Ishikawa (cell line): ENCODE measurements at regions not wholly inside any gene's neighbourhood (a gene's known extent, or its start where the extent isn't known, plus 50 kb on each side); places are given as distances from the start of the nearest gene placed in this dataset.

ENCODE experiments used
- CEBPB ChIP-seq: IDR thresholded peaks from 2 replicates; pipeline ENCODE4 v1.6.1; 2012
- CREB1 ChIP-seq: IDR thresholded peaks from 2 replicates; pipeline ENCODE4 v1.6.1; 2012; ENCODE audit warnings: low read depth
- EGR1 ChIP-seq: IDR thresholded peaks from 2 replicates; pipeline ENCODE4 v1.6.1; 2012
- EP300 ChIP-seq: IDR thresholded peaks from 2 replicates; pipeline ENCODE4 v1.6.1; 2012; ENCODE audit warnings: borderline replicate concordance
- FOXM1 ChIP-seq: IDR thresholded peaks from 2 replicates; pipeline ENCODE4 v1.6.1; 2012; ENCODE audit warnings: low read depth, borderline replicate concordance
- NFIC ChIP-seq: IDR thresholded peaks from 2 replicates; pipeline ENCODE4 v1.6.1; 2012
- RAD21 ChIP-seq: IDR thresholded peaks from 2 replicates; pipeline ENCODE4 v1.6.1; 2012; ENCODE audit warnings: low read depth
- REST ChIP-seq: IDR thresholded peaks from 2 replicates; pipeline ENCODE4 v1.6.1; 2012; ENCODE audit warnings: low read depth, mild to moderate bottlenecking
- TAF1 ChIP-seq: IDR thresholded peaks from 2 replicates; pipeline ENCODE4 v1.6.1; 2012; ENCODE audit warnings: low read depth, mild to moderate bottlenecking
- TCF12 ChIP-seq: IDR thresholded peaks from 2 replicates; pipeline ENCODE4 v1.6.1; 2012; ENCODE audit warnings: low read depth
- TEAD4 ChIP-seq: IDR thresholded peaks from 2 replicates; pipeline ENCODE4 v1.6.1; 2012
- USF1 ChIP-seq: IDR thresholded peaks from 2 replicates; pipeline ENCODE4 v1.6.1; 2012
- YY1 ChIP-seq: IDR thresholded peaks from 2 replicates; pipeline ENCODE4 v1.6.1; 2012; ENCODE audit warnings: low read depth
- ZBTB7A ChIP-seq: IDR thresholded peaks from 2 replicates; pipeline ENCODE4 v1.6.1; 2012; ENCODE audit warnings: low read depth
- TF ChIP-seq, protein P1 (sequence below): IDR thresholded peaks from 2 replicates; pipeline ENCODE4 v1.6.1; 2012

DNA sequence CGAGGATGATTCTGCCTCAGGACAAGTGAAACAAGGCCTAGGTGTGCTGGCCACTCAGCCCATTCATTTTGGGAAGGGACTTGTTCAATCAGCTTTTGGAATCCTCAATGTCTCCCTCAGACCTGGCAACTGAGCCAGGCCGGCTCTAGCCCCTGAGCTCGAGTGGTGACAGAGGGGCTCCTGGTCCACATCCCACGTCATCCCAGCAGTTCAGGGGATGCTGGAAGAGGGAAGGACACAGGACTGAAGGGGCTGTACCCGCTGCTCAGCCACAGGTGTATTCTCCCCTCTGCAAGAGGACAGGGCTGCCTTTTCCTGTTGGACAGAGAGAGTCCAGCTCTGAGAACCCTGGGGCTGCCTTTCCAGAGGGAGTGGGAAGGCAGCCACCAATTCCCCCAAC, 244.6 kb upstream of the SFSWAP start:
- no peak for TF ChIP-seq CEBPB
- no peak for TF ChIP-seq USF1
- TF ChIP-seq TCF12: no peak
- no peak for TF ChIP-seq CREB1
- no peak for TF ChIP-seq EGR1
- no peak for TF ChIP-seq NFIC
- no peak for TF ChIP-seq TEAD4
- TF ChIP-seq FOXM1: no peak
- TF ChIP-seq ZBTB7A: no peak
- no peak for TF ChIP-seq REST
- no peak for TF ChIP-seq RAD21
- TF ChIP-seq, protein P1, sequence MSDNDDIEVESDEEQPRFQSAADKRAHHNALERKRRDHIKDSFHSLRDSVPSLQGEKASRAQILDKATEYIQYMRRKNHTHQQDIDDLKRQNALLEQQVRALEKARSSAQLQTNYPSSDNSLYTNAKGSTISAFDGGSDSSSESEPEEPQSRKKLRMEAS: no peak
- TF ChIP-seq YY1: no peak
- no peak for TF ChIP-seq EP300
- no peak for TF ChIP-seq TAF1

GRCh38 chr12:131466932-131467331, 244.0 kb upstream of the SFSWAP start:
- TF ChIP-seq YY1: no peak
- no peak for TF ChIP-seq RAD21
- no peak for TF ChIP-seq TAF1
- TF ChIP-seq, protein P1: no peak
- TF ChIP-seq REST: no peak
- TF ChIP-seq EP300: no peak
- no peak for TF ChIP-seq ZBTB7A
- no peak for TF ChIP-seq USF1
- no peak for TF ChIP-seq TEAD4
- TF ChIP-seq CREB1: no peak
- no peak for TF ChIP-seq FOXM1
- TF ChIP-seq CEBPB: no peak
- no peak for TF ChIP-seq EGR1
- TF ChIP-seq NFIC: no peak
- TF ChIP-seq TCF12: no peak

DNA sequence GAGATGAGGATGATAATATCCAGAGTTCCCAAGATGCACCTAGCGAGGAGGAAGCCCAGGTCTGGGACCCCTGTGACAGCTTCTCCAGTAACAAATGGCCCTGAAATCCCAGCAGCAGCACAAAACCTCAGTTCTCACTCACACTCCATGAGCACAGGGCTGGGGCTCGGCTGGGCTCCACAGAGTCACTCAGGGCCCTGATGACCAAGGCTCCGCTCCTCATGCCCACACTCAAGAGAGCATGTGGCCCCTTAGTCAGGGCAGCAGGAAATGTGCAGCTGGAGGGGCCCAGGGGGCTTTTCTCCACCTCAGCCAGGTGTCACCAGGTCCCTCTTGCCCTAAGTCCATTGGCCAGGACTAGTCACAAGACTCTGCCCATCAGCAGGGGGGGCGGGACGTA, 242.7 kb upstream of the SFSWAP start:
- TF ChIP-seq EP300: no peak
- TF ChIP-seq USF1: no peak
- TF ChIP-seq TCF12: no peak

GRCh38 chr12:131471271-131471905, 239.5 kb upstream of the SFSWAP start:
- TF ChIP-seq, protein P1: no peak
- TF ChIP-seq USF1: no peak
- TF ChIP-seq NFIC: no peak
- TF ChIP-seq FOXM1: no peak
- TF ChIP-seq TEAD4: no peak
- no peak for TF ChIP-seq RAD21
- TF ChIP-seq YY1: no peak
- no peak for TF ChIP-seq CEBPB
- no peak for TF ChIP-seq ZBTB7A
- no peak for TF ChIP-seq TCF12
- no peak for TF ChIP-seq CREB1
- no peak for TF ChIP-seq REST
- no peak for TF ChIP-seq EP300
- no peak for TF ChIP-seq EGR1
